ENCODE measurements at regions not wholly inside any gene's neighbourhood (a gene's known extent, or its start where the extent isn't known, plus 50 kb on each side); places are given as distances from the start of the nearest gene placed in this dataset.
A peak's percentile ranks its signal among the peaks of the same experiment; 100 is the strongest.
"Not testable (repeated sequence)": the region's sequence is repeated elsewhere in the genome, so short reads cannot be mapped to it uniquely, and the experiment has no call there.

GRCh38 chr6:112541847-112542246 lies 194.7 kb downstream of the RFPL4B start:
- not testable (repeated sequence) for H3K9me3 ChIP-seq (ENCODE audit: control insufficient read depth, low read length); H3K36me3 ChIP-seq (ENCODE audit: control insufficient read depth, insufficient read depth, low read length); H3K4me3 ChIP-seq (ENCODE audit: extremely low read depth, insufficient read depth, low read length, poor library complexity, severe bottlenecking); H3K27ac ChIP-seq (ENCODE audit: low read depth, low read length, severe bottlenecking); H3K4me1 ChIP-seq (ENCODE audit: control insufficient read depth, insufficient read depth, low read length, poor library complexity, severe bottlenecking)
- 81 to 90% methylated on average over 2 to 3 of the region's 3 CpGs for WGBS, 2 experiments (ENCODE audit: insufficient coverage in 2 of 2)

DNA sequence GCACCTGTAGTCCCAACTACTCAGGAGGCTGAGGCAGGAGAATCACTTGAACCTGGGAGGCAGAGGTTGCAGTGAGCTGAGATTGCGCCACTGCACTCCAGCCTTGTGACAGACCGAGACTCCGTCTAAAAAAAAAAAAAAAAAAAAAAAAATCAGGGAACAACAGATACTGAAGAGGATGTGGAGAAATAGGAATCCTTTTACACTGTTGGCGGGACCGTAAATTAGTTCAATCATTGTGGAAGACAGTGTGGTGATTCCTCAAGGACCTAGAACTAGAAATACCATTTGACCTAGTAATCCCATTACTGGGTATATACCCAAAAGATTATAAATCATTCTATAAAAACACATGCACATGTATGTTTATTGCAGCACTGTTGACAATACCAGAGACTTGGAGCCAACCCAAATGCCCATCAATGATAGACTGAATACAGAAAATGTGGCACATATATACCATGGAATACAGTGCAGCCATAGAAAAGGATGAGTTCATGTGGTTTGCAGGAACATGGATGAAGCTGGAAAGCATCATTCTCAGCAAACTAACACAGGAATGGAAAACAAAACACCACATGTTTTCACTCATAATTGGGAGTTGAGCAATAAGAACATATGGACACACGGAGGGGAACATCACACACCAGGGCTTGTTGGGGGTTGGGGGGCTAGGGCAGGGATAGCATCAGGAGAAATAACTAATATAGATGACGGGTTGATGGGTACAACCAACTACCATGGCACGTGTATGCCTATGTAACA lies 200.4 kb downstream of the RFPL4B start:
- WGBS, 2 experiments (ENCODE audit: insufficient coverage in 2 of 2), result 100% methylated on average over 1 of the region's 8 CpGs
- H3K4me3 ChIP-seq (ENCODE audit: extremely low read depth, insufficient read depth, low read length, poor library complexity, severe bottlenecking); H3K9me3 ChIP-seq (ENCODE audit: control insufficient read depth, low read length); H3K4me1 ChIP-seq (ENCODE audit: control insufficient read depth, insufficient read depth, low read length, poor library complexity, severe bottlenecking); H3K27ac ChIP-seq (ENCODE audit: low read depth, low read length, severe bottlenecking); H3K36me3 ChIP-seq (ENCODE audit: control insufficient read depth, insufficient read depth, low read length): not testable (repeated sequence)

GRCh38 chr6:112549749-112550148 lies 202.6 kb downstream of the RFPL4B start:
- H3K4me3 ChIP-seq (ENCODE audit: extremely low read depth, insufficient read depth, low read length, poor library complexity, severe bottlenecking), result no peak overlapping the region
- H3K4me1 ChIP-seq (ENCODE audit: control insufficient read depth, insufficient read depth, low read length, poor library complexity, severe bottlenecking), result no peaks in the 10 kb centered on the region
- H3K9me3 ChIP-seq (ENCODE audit: control insufficient read depth, low read length), result no peaks in the 10 kb centered on the region
- WGBS, 2 experiments (ENCODE audit: insufficient coverage in 2 of 2), result no CpG with 5 or more reads among the region's 1 CpG
- H3K36me3 ChIP-seq (ENCODE audit: control insufficient read depth, insufficient read depth, low read length), result no peaks in the 10 kb centered on the region
- no peak overlapping the region for H3K27ac ChIP-seq (ENCODE audit: low read depth, low read length, severe bottlenecking)

GRCh38 chr6:112557435-112557834 lies 210.3 kb downstream of the RFPL4B start:
- H3K9me3 ChIP-seq (ENCODE audit: control insufficient read depth, low read length), result no peaks in the 10 kb centered on the region
- H3K4me3 ChIP-seq (ENCODE audit: extremely low read depth, insufficient read depth, low read length, poor library complexity, severe bottlenecking), result no peak overlapping the region
- H3K27ac ChIP-seq (ENCODE audit: low read depth, low read length, severe bottlenecking), result no peak overlapping the region
- H3K4me1 ChIP-seq (ENCODE audit: control insufficient read depth, insufficient read depth, low read length, poor library complexity, severe bottlenecking), result no peaks in the 10 kb centered on the region
- no peaks in the 10 kb centered on the region for H3K36me3 ChIP-seq (ENCODE audit: control insufficient read depth, insufficient read depth, low read length)

- Histone ChIP-seq H3K27ac (ENCODE audit: low read depth, low read length, severe bottlenecking) (no peak overlapping the region), H3K9me3 (ENCODE audit: control insufficient read depth, low read length) (no peaks in the 10 kb centered on the region), H3K36me3 (ENCODE audit: control insufficient read depth, insufficient read depth, low read length) (no peaks in the 10 kb centered on the region), H3K4me3 (ENCODE audit: extremely low read depth, insufficient read depth, low read length, poor library complexity, severe bottlenecking) (no peak overlapping the region), H3K4me1 (ENCODE audit: control insufficient read depth, insufficient read depth, low read length, poor library complexity, severe bottlenecking) (peaks cover 3% of the 10 kb centered on the region)
These were observed 210.8 kb downstream of the RFPL4B start for GRCh38 chr6:112557961-112558360.

GRCh38 chr6:112560651-112561050 lies 213.5 kb downstream of the RFPL4B start:
- 80 to 82% methylated on average over 2 of the region's 2 CpGs for WGBS, 2 experiments (ENCODE audit: insufficient coverage in 2 of 2)

GRCh38 chr6:112562301-112563231 lies 215.4 kb downstream of the RFPL4B start:
- Histone ChIP-seq H3K27ac (ENCODE audit: low read depth, low read length, severe bottlenecking) (peak overlapping the region; percentile 83), H3K4me1 (ENCODE audit: control insufficient read depth, insufficient read depth, low read length, poor library complexity, severe bottlenecking) (peaks cover 9% of the 10 kb centered on the region), H3K36me3 (ENCODE audit: control insufficient read depth, insufficient read depth, low read length) (no peaks in the 10 kb centered on the region), H3K4me3 (ENCODE audit: extremely low read depth, insufficient read depth, low read length, poor library complexity, severe bottlenecking) (no peak overlapping the region), H3K9me3 (ENCODE audit: control insufficient read depth, low read length) (no peaks in the 10 kb centered on the region)
- WGBS, 2 experiments (ENCODE audit: insufficient coverage in 2 of 2), result 77 to 89% methylated on average over 3 to 4 of the region's 7 CpGs

More at GRCh38 chr6:112560651-112561050, 213.5 kb downstream of the RFPL4B start:
- Histone ChIP-seq H3K4me1 (ENCODE audit: control insufficient read depth, insufficient read depth, low read length, poor library complexity, severe bottlenecking) (peaks cover 9% of the 10 kb centered on the region), H3K27ac (ENCODE audit: low read depth, low read length, severe bottlenecking) (no peak overlapping the region), H3K9me3 (ENCODE audit: control insufficient read depth, low read length) (no peaks in the 10 kb centered on the region), H3K36me3 (ENCODE audit: control insufficient read depth, insufficient read depth, low read length) (no peaks in the 10 kb centered on the region), H3K4me3 (ENCODE audit: extremely low read depth, insufficient read depth, low read length, poor library complexity, severe bottlenecking) (no peak overlapping the region)

DNA sequence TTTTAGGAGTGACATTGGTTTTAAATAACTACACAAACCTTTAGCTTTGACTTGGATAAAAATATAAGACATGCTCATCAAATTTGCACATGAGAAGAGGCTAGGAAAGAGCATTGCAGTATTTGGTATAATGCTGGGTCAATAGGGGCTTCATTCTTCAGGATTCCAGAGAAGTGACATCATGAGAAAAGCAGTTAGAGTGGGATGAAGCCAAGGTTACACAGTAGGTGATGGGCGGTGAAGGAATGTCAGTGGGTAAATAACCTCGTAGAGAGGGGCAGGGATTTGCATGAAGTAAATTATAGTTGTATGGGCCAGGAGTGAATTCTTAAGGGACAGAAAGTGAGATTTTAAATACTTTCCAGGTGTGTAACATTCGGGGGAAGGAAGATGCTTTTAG lies 216.2 kb downstream of the RFPL4B start:
- H3K36me3 ChIP-seq (ENCODE audit: control insufficient read depth, insufficient read depth, low read length), result no peaks in the 10 kb centered on the region
- no peaks in the 10 kb centered on the region for H3K9me3 ChIP-seq (ENCODE audit: control insufficient read depth, low read length)
- peak overlapping the region; percentile 83 for H3K27ac ChIP-seq (ENCODE audit: low read depth, low read length, severe bottlenecking)
- WGBS, 2 experiments (ENCODE audit: insufficient coverage in 2 of 2), result 13 to 25% methylated on average over 1 to 2 of the region's 3 CpGs
- no peak overlapping the region for H3K4me3 ChIP-seq (ENCODE audit: extremely low read depth, insufficient read depth, low read length, poor library complexity, severe bottlenecking)
- H3K4me1 ChIP-seq (ENCODE audit: control insufficient read depth, insufficient read depth, low read length, poor library complexity, severe bottlenecking), result peaks cover 9% of the 10 kb centered on the region

- Histone ChIP-seq H3K4me1 (ENCODE audit: control insufficient read depth, insufficient read depth, low read length, poor library complexity, severe bottlenecking) (peaks cover 5% of the 10 kb centered on the region), H3K27ac (ENCODE audit: low read depth, low read length, severe bottlenecking) (no peak overlapping the region), H3K9me3 (ENCODE audit: control insufficient read depth, low read length) (no peaks in the 10 kb centered on the region), H3K4me3 (ENCODE audit: extremely low read depth, insufficient read depth, low read length, poor library complexity, severe bottlenecking) (no peak overlapping the region), H3K36me3 (ENCODE audit: control insufficient read depth, insufficient read depth, low read length) (no peaks in the 10 kb centered on the region)
These were observed 220.9 kb downstream of the RFPL4B start for GRCh38 chr6:112568066-112568465.

DNA sequence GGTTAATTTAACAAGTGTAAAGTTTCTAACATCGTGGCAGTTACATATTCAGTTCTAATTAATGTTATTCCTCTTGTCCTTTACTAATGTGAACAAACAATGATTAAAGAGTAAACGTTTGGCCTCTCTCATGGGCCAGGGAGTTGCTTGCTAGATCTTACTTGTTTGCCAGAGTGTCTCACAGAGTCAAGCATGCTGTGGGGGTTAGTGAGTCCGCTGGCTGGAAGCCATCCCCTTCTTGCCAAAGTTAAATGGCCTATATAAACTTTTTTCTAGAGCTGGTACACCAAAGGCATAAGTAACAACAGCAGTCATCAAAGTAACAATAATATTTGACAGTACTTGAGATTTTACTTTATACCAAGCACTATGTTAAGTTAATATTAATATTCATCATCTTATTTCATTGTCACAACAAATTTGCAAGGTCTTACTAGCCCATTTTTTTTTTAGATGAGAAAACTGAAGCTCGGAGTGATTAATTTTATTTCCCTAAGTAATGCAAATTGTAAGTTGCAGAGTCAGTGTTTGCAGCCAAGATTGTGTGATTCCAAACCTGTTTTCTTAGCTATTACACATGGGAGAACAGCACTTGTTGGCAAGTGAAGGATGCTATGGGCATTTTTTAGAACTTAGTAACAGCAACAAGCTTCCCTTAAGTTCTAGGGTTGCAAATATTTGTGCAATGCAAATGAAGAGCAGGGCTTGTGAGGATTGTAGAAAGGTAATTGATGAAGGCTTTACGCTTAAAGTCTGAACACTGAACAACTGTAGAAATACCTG lies 224.5 kb downstream of the RFPL4B start:
- Histone ChIP-seq H3K4me3 (ENCODE audit: extremely low read depth, insufficient read depth, low read length, poor library complexity, severe bottlenecking) (no peak overlapping the region), H3K4me1 (ENCODE audit: control insufficient read depth, insufficient read depth, low read length, poor library complexity, severe bottlenecking) (no peaks in the 10 kb centered on the region), H3K36me3 (ENCODE audit: control insufficient read depth, insufficient read depth, low read length) (no peaks in the 10 kb centered on the region), H3K9me3 (ENCODE audit: control insufficient read depth, low read length) (no peaks in the 10 kb centered on the region), H3K27ac (ENCODE audit: low read depth, low read length, severe bottlenecking) (no peak overlapping the region)
- WGBS, 2 experiments (ENCODE audit: insufficient coverage in 2 of 2), result 90 to 100% methylated on average over 2 of the region's 5 CpGs
